Nephron progenitor cell (in vitro differentiated cells): ENCODE measurements at regions not wholly inside any gene's neighbourhood (a gene's known extent, or its start where the extent isn't known, plus 50 kb on each side); places are given as distances from the start of the nearest gene placed in this dataset.

Experiments
- DNase-seq: peaks from one replicate; pipeline ENCODE4 v3.0.0; 2021
- H3K27ac Mint-ChIP-seq: 2 replicates; pipeline ENCODE4 v1.8.0; 2021; ENCODE audit warnings: mild to moderate bottlenecking, moderate library complexity, mixed read lengths
- H3K27me3 Mint-ChIP-seq: 2 replicates; pipeline ENCODE4 v1.8.0; 2021; ENCODE audit warnings: mild to moderate bottlenecking, low read depth, mixed read lengths; ENCODE audit not compliant: poor library complexity
- H3K36me3 Mint-ChIP-seq: 2 replicates; pipeline ENCODE4 v1.8.0; 2021; ENCODE audit warnings: low read depth, mixed read lengths
- H3K4me1 Mint-ChIP-seq: 2 replicates; pipeline ENCODE4 v1.8.0; 2021; ENCODE audit warnings: mixed read lengths
- H3K4me3 Mint-ChIP-seq: 2 replicates; pipeline ENCODE4 v1.8.0; 2021; ENCODE audit warnings: mild to moderate bottlenecking, moderate library complexity, mixed read lengths
- H3K9me3 Mint-ChIP-seq: 2 replicates; pipeline ENCODE4 v1.8.0; 2021; ENCODE audit warnings: mild to moderate bottlenecking, moderate library complexity, mixed read lengths
- TF ChIP-seq, protein P1 (sequence below): fragments of 200-600 bp; sonication (generic); IDR thresholded peaks from 2 replicates; pipeline ENCODE4 v1.5.0; 2021; ENCODE audit warnings: antibody characterized with exemption

DNA sequence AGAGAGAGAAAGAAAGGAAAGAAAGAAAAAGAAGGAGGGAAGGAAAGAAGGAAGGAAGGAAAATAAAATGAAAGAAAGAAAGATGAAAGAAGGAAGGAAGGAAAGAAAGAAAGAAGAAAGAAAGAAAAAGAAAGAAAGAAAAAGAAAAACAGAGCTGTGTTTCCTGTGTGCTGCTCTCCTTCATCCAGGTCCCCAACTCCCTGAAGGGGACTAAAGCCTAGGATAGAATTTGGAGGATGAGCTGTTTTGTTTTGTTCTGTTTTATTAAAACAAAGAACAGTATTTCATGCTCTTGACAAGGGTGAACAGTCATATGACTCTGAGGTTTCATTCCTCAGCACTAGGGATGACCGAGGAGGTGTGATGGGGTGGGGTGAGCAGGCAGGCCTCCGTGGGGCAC lies 164.8 kb upstream of the NDN start:
- TF ChIP-seq, protein P1, sequence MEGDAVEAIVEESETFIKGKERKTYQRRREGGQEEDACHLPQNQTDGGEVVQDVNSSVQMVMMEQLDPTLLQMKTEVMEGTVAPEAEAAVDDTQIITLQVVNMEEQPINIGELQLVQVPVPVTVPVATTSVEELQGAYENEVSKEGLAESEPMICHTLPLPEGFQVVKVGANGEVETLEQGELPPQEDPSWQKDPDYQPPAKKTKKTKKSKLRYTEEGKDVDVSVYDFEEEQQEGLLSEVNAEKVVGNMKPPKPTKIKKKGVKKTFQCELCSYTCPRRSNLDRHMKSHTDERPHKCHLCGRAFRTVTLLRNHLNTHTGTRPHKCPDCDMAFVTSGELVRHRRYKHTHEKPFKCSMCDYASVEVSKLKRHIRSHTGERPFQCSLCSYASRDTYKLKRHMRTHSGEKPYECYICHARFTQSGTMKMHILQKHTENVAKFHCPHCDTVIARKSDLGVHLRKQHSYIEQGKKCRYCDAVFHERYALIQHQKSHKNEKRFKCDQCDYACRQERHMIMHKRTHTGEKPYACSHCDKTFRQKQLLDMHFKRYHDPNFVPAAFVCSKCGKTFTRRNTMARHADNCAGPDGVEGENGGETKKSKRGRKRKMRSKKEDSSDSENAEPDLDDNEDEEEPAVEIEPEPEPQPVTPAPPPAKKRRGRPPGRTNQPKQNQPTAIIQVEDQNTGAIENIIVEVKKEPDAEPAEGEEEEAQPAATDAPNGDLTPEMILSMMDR: no peak
- peaks cover 13% of the 10 kb centered on the region for H3K27me3 Mint-ChIP-seq
- no peak for DNase-seq

DNA sequence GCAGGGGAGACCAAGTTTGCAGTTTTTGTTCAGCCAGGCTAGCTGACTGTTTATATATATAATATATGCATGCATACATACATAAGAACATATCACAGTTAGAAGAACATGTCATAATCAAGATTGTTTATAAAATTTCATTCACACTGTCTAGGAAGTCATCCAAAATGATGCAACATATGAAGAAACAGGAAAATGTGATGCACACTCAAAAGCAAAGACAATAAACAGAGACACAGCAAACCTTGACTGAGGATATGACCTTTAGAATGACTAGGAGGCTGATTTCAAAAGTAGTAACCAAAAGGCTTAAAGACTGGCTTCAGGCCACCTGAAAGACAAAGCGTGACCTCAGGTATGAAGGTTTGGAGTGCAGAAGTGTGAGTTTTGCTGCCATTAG lies 166.2 kb upstream of the NDN start:
- H3K4me3 Mint-ChIP-seq: no peak overlapping the region
- no peak for DNase-seq
- TF ChIP-seq, protein P1: no peak
- peaks cover 70% of the 10 kb centered on the region for H3K9me3 Mint-ChIP-seq
- H3K27ac Mint-ChIP-seq: no peak overlapping the region
- peaks cover 44% of the 10 kb centered on the region for H3K4me1 Mint-ChIP-seq
- H3K36me3 Mint-ChIP-seq: no peaks in the 10 kb centered on the region
- peaks cover 13% of the 10 kb centered on the region for H3K27me3 Mint-ChIP-seq

More for the DNA sequence above, 164.8 kb upstream of the NDN start:
- no peak overlapping the region for H3K27ac Mint-ChIP-seq
- H3K4me1 Mint-ChIP-seq: peaks cover 31% of the 10 kb centered on the region
- no peaks in the 10 kb centered on the region for H3K36me3 Mint-ChIP-seq
- H3K4me3 Mint-ChIP-seq: no peak overlapping the region
- peaks cover 69% of the 10 kb centered on the region for H3K9me3 Mint-ChIP-seq

GRCh38 chr15:23854203-23854911 lies 167.3 kb upstream of the NDN start:
- peaks cover 54% of the 10 kb centered on the region for H3K4me1 Mint-ChIP-seq
- H3K9me3 Mint-ChIP-seq: peaks cover 72% of the 10 kb centered on the region
- peaks cover 13% of the 10 kb centered on the region for H3K27me3 Mint-ChIP-seq
- H3K36me3 Mint-ChIP-seq: no peaks in the 10 kb centered on the region
- no peak for DNase-seq
- TF ChIP-seq, protein P1: no peak
- H3K4me3 Mint-ChIP-seq: no peak overlapping the region
- no peak overlapping the region for H3K27ac Mint-ChIP-seq

- Mint-ChIP-seq H3K4me3 (no peak overlapping the region), H3K36me3 (no peaks in the 10 kb centered on the region), H3K4me1 (peaks cover 62% of the 10 kb centered on the region), H3K27ac (peak overlapping the region; percentile 70), H3K27me3 (peaks cover 12% of the 10 kb centered on the region), H3K9me3 (peaks cover 72% of the 10 kb centered on the region)
- TF ChIP-seq, protein P1: no peak
- DNase-seq: no peak
Measured at GRCh38 chr15:23854912-23855659, 168.0 kb upstream of the NDN start.

DNA sequence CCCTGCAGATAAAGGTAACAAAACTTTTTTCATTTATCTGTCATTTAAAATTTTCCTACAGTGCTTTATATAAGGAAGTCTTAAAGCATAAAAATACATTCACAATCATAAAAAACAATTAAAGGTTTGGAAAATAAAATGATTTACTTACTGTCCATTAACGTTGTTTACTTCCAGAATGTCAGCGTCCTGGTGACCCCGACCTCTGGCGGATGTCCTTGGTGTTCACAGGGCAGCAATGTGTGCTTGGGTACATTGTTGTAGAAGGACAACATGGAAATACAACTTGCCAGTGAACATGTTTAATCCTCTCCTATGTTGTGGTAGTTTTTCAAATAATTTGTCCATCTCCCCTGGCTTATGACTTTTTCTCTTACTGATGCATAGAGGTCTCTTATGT lies 168.8 kb upstream of the NDN start:
- Mint-ChIP-seq H3K4me3 (no peak overlapping the region), H3K36me3 (no peaks in the 10 kb centered on the region), H3K27me3 (peaks cover 3% of the 10 kb centered on the region), H3K27ac (no peak overlapping the region), H3K4me1 (peaks cover 70% of the 10 kb centered on the region), H3K9me3 (peaks cover 65% of the 10 kb centered on the region)
- TF ChIP-seq, protein P1: no peak
- no peak for DNase-seq
